Nephron (organoid): ENCODE measurements at regions not wholly inside any gene's neighbourhood (a gene's known extent, or its start where the extent isn't known, plus 50 kb on each side); places are given as distances from the start of the nearest gene placed in this dataset.
A peak's percentile ranks its signal among the peaks of the same experiment; 100 is the strongest.

Source experiments
- H3K27ac Mint-ChIP-seq, 3 experiments: 2 replicates each; pipeline ENCODE4 v1.8.0; 2020; ENCODE audit warnings: mixed read lengths in 3 of 3, mild to moderate bottlenecking in 2 of 3, moderate library complexity in 1 of 3
- H3K27me3 Mint-ChIP-seq: 2 replicates; pipeline ENCODE4 v1.8.0; 2021; ENCODE audit warnings: low read depth, mild to moderate bottlenecking, moderate library complexity, mixed read lengths
- H3K36me3 Mint-ChIP-seq: 2 replicates; pipeline ENCODE4 v1.8.0; 2020; ENCODE audit warnings: low read depth, mixed read lengths
- H3K4me1 Mint-ChIP-seq: 2 replicates; pipeline ENCODE4 v1.8.0; 2020; ENCODE audit warnings: mixed read lengths
- H3K4me3 Mint-ChIP-seq, 3 experiments: 2 replicates each; pipeline ENCODE4 v1.8.0; 2020; ENCODE audit warnings: mild to moderate bottlenecking in 3 of 3, mixed read lengths in 3 of 3, moderate library complexity in 2 of 3
- H3K9me3 Mint-ChIP-seq: 2 replicates; pipeline ENCODE4 v1.8.0; 2020; ENCODE audit warnings: mixed read lengths
- TF ChIP-seq, protein P1 (sequence below), 3 experiments: fragments of 200-600 bp; sonication (generic); IDR thresholded peaks; one replicate each; pipeline ENCODE4 v1.5.0; 2021; ENCODE audit warnings: antibody characterized with exemption in 3 of 3; ENCODE audit not compliant: unreplicated experiment in 3 of 3

DNA sequence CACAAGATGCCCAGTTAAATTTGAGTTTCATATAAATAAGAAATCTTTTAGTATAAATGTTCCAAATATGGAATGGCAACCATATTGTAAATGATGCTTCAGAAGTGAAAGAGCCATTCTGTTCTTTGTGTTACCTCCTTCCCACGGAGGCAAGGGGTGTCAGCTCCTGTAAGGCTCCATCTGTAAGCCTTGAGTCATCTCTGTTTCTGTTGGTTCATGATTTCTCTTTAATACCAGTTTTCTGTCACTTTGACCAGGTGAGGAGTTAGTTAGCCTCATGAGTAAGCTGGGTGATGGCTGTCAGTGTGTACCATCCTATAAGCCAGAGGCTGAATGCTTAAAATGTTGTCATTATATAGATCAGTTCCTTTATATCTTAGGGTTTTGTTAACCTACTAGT, 61.9 kb downstream of the TMEM30B start:
- TF ChIP-seq, protein P1, sequence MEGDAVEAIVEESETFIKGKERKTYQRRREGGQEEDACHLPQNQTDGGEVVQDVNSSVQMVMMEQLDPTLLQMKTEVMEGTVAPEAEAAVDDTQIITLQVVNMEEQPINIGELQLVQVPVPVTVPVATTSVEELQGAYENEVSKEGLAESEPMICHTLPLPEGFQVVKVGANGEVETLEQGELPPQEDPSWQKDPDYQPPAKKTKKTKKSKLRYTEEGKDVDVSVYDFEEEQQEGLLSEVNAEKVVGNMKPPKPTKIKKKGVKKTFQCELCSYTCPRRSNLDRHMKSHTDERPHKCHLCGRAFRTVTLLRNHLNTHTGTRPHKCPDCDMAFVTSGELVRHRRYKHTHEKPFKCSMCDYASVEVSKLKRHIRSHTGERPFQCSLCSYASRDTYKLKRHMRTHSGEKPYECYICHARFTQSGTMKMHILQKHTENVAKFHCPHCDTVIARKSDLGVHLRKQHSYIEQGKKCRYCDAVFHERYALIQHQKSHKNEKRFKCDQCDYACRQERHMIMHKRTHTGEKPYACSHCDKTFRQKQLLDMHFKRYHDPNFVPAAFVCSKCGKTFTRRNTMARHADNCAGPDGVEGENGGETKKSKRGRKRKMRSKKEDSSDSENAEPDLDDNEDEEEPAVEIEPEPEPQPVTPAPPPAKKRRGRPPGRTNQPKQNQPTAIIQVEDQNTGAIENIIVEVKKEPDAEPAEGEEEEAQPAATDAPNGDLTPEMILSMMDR (IDR thresholded peaks at IDR 0.05; ENCODE audit: unreplicated experiment in 3 of 3): no peak
- Mint-ChIP-seq H3K36me3 (no peaks in the 10 kb centered on the region), H3K4me3 (no peak overlapping the region), H3K4me1 (peaks cover 72% of the 10 kb centered on the region), H3K27me3 (peaks cover 4% of the 10 kb centered on the region), H3K9me3 (no peaks in the 10 kb centered on the region), H3K27ac (peak overlapping the region; percentile 78 to 89 (median 88))

- Mint-ChIP-seq H3K4me1 (peaks cover 73% of the 10 kb centered on the region), H3K36me3 (no peaks in the 10 kb centered on the region), H3K4me3 (peak overlapping the region in 2 of 3 experiments; percentile 52 to 53), H3K9me3 (no peaks in the 10 kb centered on the region), H3K27me3 (peaks cover 4% of the 10 kb centered on the region), H3K27ac (peak overlapping the region; percentile 78 to 89 (median 88))
- TF ChIP-seq, protein P1 (IDR thresholded peaks at IDR 0.05; ENCODE audit: unreplicated experiment in 3 of 3): no peak
Observed at GRCh38 chr14:61218767-61219166, 62.4 kb downstream of the TMEM30B start.

DNA sequence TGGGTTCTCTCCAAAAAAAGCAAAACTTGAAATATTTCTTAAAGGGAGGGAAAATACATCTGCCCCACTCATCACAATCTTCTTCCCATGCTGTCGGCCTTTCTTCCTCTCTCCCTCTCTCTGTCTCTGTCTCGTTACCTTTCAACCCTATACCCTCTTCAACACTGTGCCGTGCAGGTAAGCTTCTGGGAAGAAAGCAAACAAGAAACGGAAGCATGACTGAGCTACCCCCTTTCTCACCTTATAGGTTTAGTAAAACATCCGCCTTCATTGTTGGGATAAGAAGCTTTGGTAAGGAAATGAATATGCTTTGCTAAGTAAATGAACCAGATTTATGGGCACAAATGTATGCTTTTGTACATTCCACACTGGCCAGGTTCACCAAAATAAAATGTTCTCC, 63.0 kb downstream of the TMEM30B start:
- Mint-ChIP-seq H3K27me3 (peaks cover 4% of the 10 kb centered on the region), H3K36me3 (no peaks in the 10 kb centered on the region), H3K4me1 (peaks cover 73% of the 10 kb centered on the region), H3K27ac (peak overlapping the region; percentile 78 to 89 (median 88)), H3K9me3 (no peaks in the 10 kb centered on the region), H3K4me3 (no peak overlapping the region)
- TF ChIP-seq, protein P1 (IDR thresholded peaks at IDR 0.05; ENCODE audit: unreplicated experiment in 3 of 3): no peak

DNA sequence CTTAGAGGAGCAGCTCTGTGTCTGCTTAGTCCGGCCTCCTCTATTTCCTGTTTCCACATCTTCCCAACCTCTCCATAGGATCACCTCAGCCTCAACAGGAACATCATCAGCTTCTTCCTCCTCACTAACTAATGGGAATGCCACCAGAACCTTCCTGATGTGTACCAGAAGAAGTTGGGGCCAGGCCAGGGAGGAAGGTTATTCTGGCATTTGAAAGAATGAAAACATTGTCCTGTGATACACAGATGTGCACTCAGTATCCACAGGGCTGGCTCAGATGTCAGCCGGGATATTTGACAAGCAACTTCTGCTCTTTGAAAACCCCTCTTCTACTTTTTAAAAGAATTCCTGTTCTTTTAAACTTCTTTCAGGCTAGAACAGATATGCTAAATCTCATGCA, 63.6 kb downstream of the TMEM30B start:
- peak overlapping the region; percentile 78 to 89 (median 88) for H3K27ac Mint-ChIP-seq
- H3K27me3 Mint-ChIP-seq: peaks cover 4% of the 10 kb centered on the region
- peak overlapping the region in 1 of 3 experiments; percentile 6 for H3K4me3 Mint-ChIP-seq
- peaks cover 73% of the 10 kb centered on the region for H3K4me1 Mint-ChIP-seq
- TF ChIP-seq, protein P1 (IDR thresholded peaks at IDR 0.05; ENCODE audit: unreplicated experiment in 3 of 3): no peak
- H3K9me3 Mint-ChIP-seq: no peaks in the 10 kb centered on the region
- no peaks in the 10 kb centered on the region for H3K36me3 Mint-ChIP-seq

- Mint-ChIP-seq H3K36me3 (no peaks in the 10 kb centered on the region), H3K4me1 (peaks cover 75% of the 10 kb centered on the region), H3K27me3 (peaks cover 4% of the 10 kb centered on the region), H3K27ac (peak overlapping the region in 2 of 3 experiments; percentile 30 to 39), H3K9me3 (no peaks in the 10 kb centered on the region), H3K4me3 (no peak overlapping the region)
- TF ChIP-seq, protein P1 (IDR thresholded peaks at IDR 0.05; ENCODE audit: unreplicated experiment in 3 of 3): no peak
Observed at GRCh38 chr14:61215222-61216020, 65.7 kb downstream of the TMEM30B start.

- Mint-ChIP-seq H3K27ac (peak overlapping the region; percentile 81 to 87 (median 82)), H3K4me1 (peaks cover 62% of the 10 kb centered on the region), H3K27me3 (peaks cover 4% of the 10 kb centered on the region), H3K36me3 (no peaks in the 10 kb centered on the region), H3K9me3 (no peaks in the 10 kb centered on the region), H3K4me3 (no peak overlapping the region)
- TF ChIP-seq, protein P1 (IDR thresholded peaks at IDR 0.05; ENCODE audit: unreplicated experiment in 3 of 3): no peak
Observed at GRCh38 chr14:61213920-61214319, 67.2 kb downstream of the TMEM30B start.
